ENCODE measurements at regions not wholly inside any gene's neighbourhood (a gene's known extent, or its start where the extent isn't known, plus 50 kb on each side); places are given as distances from the start of the nearest gene placed in this dataset.

DNA sequence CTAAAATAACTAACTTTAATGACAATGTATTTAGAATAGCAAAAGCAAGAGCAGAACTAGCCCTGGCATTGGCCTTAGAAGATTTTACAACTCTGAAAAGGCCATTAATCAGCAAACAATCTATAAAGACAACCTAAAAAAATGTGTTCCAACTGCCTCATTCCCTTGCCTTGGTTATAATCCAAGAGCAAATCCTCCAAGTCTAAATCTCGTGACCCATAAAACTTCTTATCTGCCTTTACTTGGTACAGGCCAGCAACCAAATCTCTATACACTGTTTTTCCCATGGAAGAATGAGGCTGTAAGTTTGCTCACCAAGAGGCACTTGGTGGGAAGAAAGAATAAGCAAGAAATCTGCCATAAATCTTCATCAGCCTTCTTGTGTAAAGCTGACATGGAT lies 175.3 kb upstream of the MID1 start:
- Histone ChIP-seq H3K36me3 (ENCODE audit: control insufficient read depth in 2 of 4, insufficient read depth in 4 of 4, low read length in 3 of 4) (no peaks in the 10 kb centered on the region), H3K23ac (ENCODE audit: insufficient read length) (no peak overlapping the region), H3K18ac (ENCODE audit: extremely low read depth, low read length) (no peak overlapping the region), H3K79me2 (ENCODE audit: control insufficient read depth in 1 of 2, insufficient read depth in 2 of 2, low read length in 2 of 2) (no peaks in the 10 kb centered on the region), H3K9ac (replicated peaks in 1 of 4; ENCODE audit: extremely low read depth in 1 of 4, low read depth in 3 of 4, low read length in 3 of 4) (no peak overlapping the region), H2BK15ac (ENCODE audit: low read length) (no peak overlapping the region), H3K14ac (ENCODE audit: insufficient read length) (no peak overlapping the region), H2BK120ac (replicated peaks; ENCODE audit: low read depth, low read length) (no peak overlapping the region), H2AFZ (ENCODE audit: low read length) (no peak overlapping the region), H3K4ac (replicated peaks; ENCODE audit: insufficient read length, low read depth, low read length) (no peak overlapping the region), H3K4me2 (ENCODE audit: insufficient read depth in 1 of 2, low read depth in 2 of 2, low read length in 2 of 2) (no peak overlapping the region), H4K20me1 (replicated peaks in 1 of 2; ENCODE audit: control insufficient read depth in 1 of 2, insufficient read depth in 2 of 2, low read length in 2 of 2) (no peaks in the 10 kb centered on the region), H4K91ac (replicated peaks; ENCODE audit: insufficient read length, low read length) (no peak overlapping the region), H2AK5ac (ENCODE audit: low read depth, low read length) (no peak overlapping the region), H2BK20ac (ENCODE audit: low read length) (no peak overlapping the region), H3K56ac (replicated peaks; ENCODE audit: insufficient read length, low read depth, low read length) (no peak overlapping the region), H3K9me3 (ENCODE audit: insufficient read depth in 2 of 2, low read depth in 1 of 2, low read length in 1 of 2) (no peaks in the 10 kb centered on the region), H4K5ac (ENCODE audit: insufficient read length, low read depth, low read length) (no peak overlapping the region), H3K4me1 (replicated peaks in 1 of 4; ENCODE audit: control insufficient read depth in 3 of 4, insufficient read depth in 4 of 4, low read length in 3 of 4) (no peaks in the 10 kb centered on the region), H3K4me3 (ENCODE audit: extremely low read depth in 1 of 4, insufficient read depth in 2 of 4, low read depth in 3 of 4, low read length in 4 of 4) (no peak overlapping the region), H2BK12ac (ENCODE audit: low read depth, low read length) (no peak overlapping the region), H3K23me2 (ENCODE audit: low read depth, low read length) (no peaks in the 10 kb centered on the region), H2BK5ac (ENCODE audit: low read depth, low read length) (no peak overlapping the region), H3K27ac (ENCODE audit: low read depth, low read length) (no peak overlapping the region), H3K27me3 (replicated peaks in 1 of 4; ENCODE audit: control insufficient read depth in 3 of 4, extremely low read depth in 1 of 4, insufficient read depth in 3 of 4, low read length in 3 of 4) (no peaks in the 10 kb centered on the region), H4K8ac (ENCODE audit: extremely low read depth, insufficient read depth, low read length) (no peak overlapping the region), H3K79me1 (ENCODE audit: low read depth, low read length) (no peaks in the 10 kb centered on the region)
- FAIRE-seq (no peak), DNase-seq (ENCODE audit: low read depth in 1 of 2, low spot score in 2 of 2) (no peak)
- ChIA-PET POLR2A (ENCODE audit: partially characterized antibody) (no interaction called here), CTCF (ENCODE audit: partially characterized antibody) (no interaction called here)
- WGBS, 2 experiments (ENCODE audit: extremely low coverage in 1 of 2, insufficient coverage in 1 of 2, insufficient read length in 1 of 2, insufficient replicate concordance in 2 of 2, low coverage in 1 of 2, low lambda C conversion rate in 2 of 2, missing lambda C conversion rate in 1 of 2) = 60% methylated on average over 1 of the region's 1 CpG; no CpG with 5 or more reads in 1 of the 2 experiments
- TF ChIP-seq SUZ12 (IDR thresholded peaks at IDR 0.05; ENCODE audit: low read length) (no peak), YY1 (IDR thresholded peaks at IDR 0.05; ENCODE audit: low read depth, low read length) (no peak), SP4 (IDR thresholded peaks at IDR 0.05; ENCODE audit: low read length) (no peak), HDAC2 (IDR thresholded peaks at IDR 0.05; ENCODE audit: borderline replicate concordance in 1 of 2, low read depth in 2 of 2, low read length in 2 of 2) (no peak), CHD1 (IDR thresholded peaks at IDR 0.05; ENCODE audit: low read depth, low read length) (no peak), TAF7 (optimal IDR thresholded peaks at IDR 0.05; ENCODE audit: borderline replicate concordance, low read depth, low read length) (no peak), SRF (IDR thresholded peaks at IDR 0.05; ENCODE audit: low read depth, low read length) (no peak), JUND (IDR thresholded peaks at IDR 0.05; ENCODE audit: low read length) (no peak), GABPA (IDR thresholded peaks at IDR 0.05; ENCODE audit: borderline replicate concordance, insufficient read depth, low read length) (no peak), GTF2F1 (IDR thresholded peaks at IDR 0.05; ENCODE audit: borderline replicate concordance, low read depth, low read length) (no peak), POLR2A (IDR thresholded peaks at IDR 0.05; ENCODE audit: control extremely low read depth in 1 of 2, low read depth in 2 of 2, low read length in 2 of 2) (no peak), NRF1 (IDR thresholded peaks at IDR 0.05; ENCODE audit: low read depth, low read length) (no peak), RFX5 (IDR thresholded peaks at IDR 0.05; ENCODE audit: borderline replicate concordance, low read depth, low read length) (no peak), JUN (IDR thresholded peaks at IDR 0.05; ENCODE audit: low read depth, low read length) (no peak), SIN3A (conservative IDR thresholded peaks at IDR 0.05 in 1 of 2, IDR thresholded peaks at IDR 0.05 in 1 of 2; ENCODE audit: low read depth in 1 of 2, low read length in 2 of 2) (no peak)
